H1 (cell line): ENCODE measurements at regions not wholly inside any gene's neighbourhood (a gene's known extent, or its start where the extent isn't known, plus 50 kb on each side); places are given as distances from the start of the nearest gene placed in this dataset.

Experiments used
- CTCF ChIA-PET: fragments of 300-600 bp; sonication (Branson Sonifier 250); formaldehyde crosslinking; loops from one replicate; lab custom pipeline; 2021; ENCODE audit not compliant: partially characterized antibody; lab: Charles Lee
- POLR2A ChIA-PET: fragments of 300-600 bp; sonication (Branson Sonifier 250); formaldehyde crosslinking; loops from one replicate; lab custom pipeline; 2021; ENCODE audit warnings: inconsistent platforms; ENCODE audit not compliant: partially characterized antibody; lab: Charles Lee
- DNase-seq, 2 experiments: peaks; one replicate each; pipeline versions ENCODE4 v3.0.0 to v3.0.0-alpha.2; 2010 to 2022; ENCODE audit warnings: low spot score in 2 of 2, low read depth in 1 of 2, mixed read lengths in 1 of 2
- FAIRE-seq: peaks from 2 replicates; lab custom pipeline; 2011; peaks lifted over from hg19 to GRCh38; lab: Jason Lieb, UNC
- H2AFZ ChIP-seq: 2 replicates; pipeline ENCODE4 v1.8.1; 2012; ENCODE audit warnings: low read length, inconsistent platforms
- H2AK5ac ChIP-seq: 2 replicates; pipeline ENCODE4 v1.6.1; 2013; ENCODE audit warnings: low read depth, low read length
- H2BK120ac ChIP-seq: replicated peaks from 2 replicates; pipeline ENCODE3; 2013; ENCODE audit warnings: low read depth, low read length, inconsistent platforms
- H2BK12ac ChIP-seq: 2 replicates; pipeline ENCODE4 v1.6.1; 2013; ENCODE audit warnings: low read depth, low read length
- H2BK15ac ChIP-seq: 2 replicates; pipeline ENCODE4 v1.6.1; 2013; ENCODE audit warnings: low read length
- H2BK20ac ChIP-seq: 2 replicates; pipeline ENCODE4 v1.6.1; 2013; ENCODE audit warnings: low read length
- H2BK5ac ChIP-seq: 2 replicates; pipeline ENCODE4 v1.6.1; 2013; ENCODE audit warnings: low read depth, low read length
- H3K14ac ChIP-seq: 2 replicates; pipeline ENCODE4 v1.6.1; 2013; ENCODE audit warnings: inconsistent platforms; ENCODE audit not compliant: insufficient read length
- H3K18ac ChIP-seq: 2 replicates; pipeline ENCODE4 v1.6.1; 2013; ENCODE audit warnings: low read length; ENCODE audit errors: extremely low read depth
- H3K23ac ChIP-seq: 2 replicates; pipeline ENCODE4 v1.6.1; 2013; ENCODE audit warnings: inconsistent platforms; ENCODE audit not compliant: insufficient read length
- H3K23me2 ChIP-seq: 2 replicates; pipeline ENCODE4 v1.6.1; 2013; ENCODE audit warnings: low read depth, low read length
- H3K27ac ChIP-seq: 2 replicates; pipeline ENCODE4 v1.6.1; 2011; ENCODE audit warnings: low read depth, low read length, inconsistent platforms
- H3K27me3 ChIP-seq, 4 experiments: replicated peaks in 1 of 4; 1 replicate in 1 of 4; 2 replicates in 3 of 4; pipeline versions ENCODE4 v1.6.1 to v1.8.1; 2011 to 2013; ENCODE audit warnings: low read length in 3 of 4, mild to moderate bottlenecking in 3 of 4, inconsistent platforms in 2 of 4, mixed read lengths in 2 of 4, moderate library complexity in 1 of 4; ENCODE audit not compliant: control insufficient read depth in 3 of 4, insufficient read depth in 3 of 4; ENCODE audit errors: extremely low read depth in 1 of 4
- H3K36me3 ChIP-seq, 4 experiments: 2 replicates each; pipeline versions ENCODE4 v1.6.1 to v1.8.1; 2011 to 2013; ENCODE audit warnings: mild to moderate bottlenecking in 4 of 4, low read length in 3 of 4, moderate library complexity in 2 of 4, control low read depth in 1 of 4, inconsistent platforms in 1 of 4; ENCODE audit not compliant: insufficient read depth in 4 of 4, control insufficient read depth in 2 of 4
- H3K4ac ChIP-seq: replicated peaks from 2 replicates; pipeline ENCODE3; 2013; ENCODE audit warnings: low read length, low read depth, mixed read lengths, inconsistent platforms; ENCODE audit not compliant: insufficient read length
- H3K4me1 ChIP-seq, 4 experiments: replicated peaks in 1 of 4; 1 replicate in 1 of 4; 2 replicates in 3 of 4; pipeline versions ENCODE4 v1.6.1 to v1.8.1; 2011 to 2013; ENCODE audit warnings: low read length in 3 of 4, inconsistent platforms in 2 of 4, mixed read lengths in 1 of 4; ENCODE audit not compliant: insufficient read depth in 4 of 4, control insufficient read depth in 3 of 4
- H3K4me2 ChIP-seq, 2 experiments: 2 replicates each; pipeline versions ENCODE4 v1.6.1 to v1.8.1; 2011 to 2013; ENCODE audit warnings: low read depth in 2 of 2, low read length in 2 of 2, control low read depth in 1 of 2, inconsistent platforms in 1 of 2, mild to moderate bottlenecking in 1 of 2; ENCODE audit not compliant: insufficient read depth in 1 of 2
- H3K4me3 ChIP-seq, 4 experiments: fragments of 200-600, 300-600 bp in 1 of 4; sonication (generic), shearing (Covaris generic), sonication (Bioruptor Twin) in 1 of 4; 2 replicates each; pipeline versions ENCODE4 v1.5.1 to v1.8.1; 2011 to 2016; ENCODE audit warnings: low read length in 4 of 4, low read depth in 3 of 4, control low read depth in 2 of 4, inconsistent platforms in 2 of 4, mild to moderate bottlenecking in 2 of 4, mixed read lengths in 1 of 4, moderate library complexity in 1 of 4; ENCODE audit not compliant: insufficient read depth in 2 of 4; ENCODE audit errors: extremely low read depth in 1 of 4
- H3K56ac ChIP-seq: replicated peaks from 2 replicates; pipeline ENCODE3; 2013; ENCODE audit warnings: low read depth, mild to moderate bottlenecking, mixed read lengths, low read length, inconsistent platforms; ENCODE audit not compliant: insufficient read length
- H3K79me1 ChIP-seq: 2 replicates; pipeline ENCODE4 v1.6.1; 2013; ENCODE audit warnings: low read depth, low read length, control low read depth
- H3K79me2 ChIP-seq, 2 experiments: 2 replicates each; pipeline versions ENCODE4 v1.6.1 to v1.8.1; 2012 to 2013; ENCODE audit warnings: low read length in 2 of 2, mild to moderate bottlenecking in 2 of 2, inconsistent platforms in 1 of 2; ENCODE audit not compliant: insufficient read depth in 2 of 2, control insufficient read depth in 1 of 2
- H3K9ac ChIP-seq, 4 experiments: replicated peaks in 1 of 4; 1 replicate in 1 of 4; 2 replicates in 3 of 4; pipeline versions ENCODE4 v1.6.1 to v1.8.1; 2011 to 2013; ENCODE audit warnings: low read depth in 3 of 4, low read length in 3 of 4, control low read depth in 2 of 4, mild to moderate bottlenecking in 2 of 4, moderate library complexity in 2 of 4, inconsistent platforms in 1 of 4; ENCODE audit errors: extremely low read depth in 1 of 4
- H3K9me3 ChIP-seq, 2 experiments: 2 replicates each; pipeline versions ENCODE4 v1.6.1 to v1.8.1; 2012 to 2013; ENCODE audit warnings: mild to moderate bottlenecking in 2 of 2, moderate library complexity in 2 of 2, control low read depth in 1 of 2, inconsistent platforms in 1 of 2, low read depth in 1 of 2, low read length in 1 of 2, mixed read lengths in 1 of 2; ENCODE audit not compliant: insufficient read depth in 2 of 2
- H4K20me1 ChIP-seq, 2 experiments: replicated peaks in 1 of 2; 2 replicates each; pipeline versions ENCODE3 to v1.8.1; 2011 to 2013; ENCODE audit warnings: inconsistent platforms in 2 of 2, low read length in 2 of 2, mild to moderate bottlenecking in 1 of 2; ENCODE audit not compliant: insufficient read depth in 2 of 2, control insufficient read depth in 1 of 2
- H4K5ac ChIP-seq: 2 replicates; pipeline ENCODE4 v1.6.1; 2013; ENCODE audit warnings: low read length, low read depth, mixed read lengths, inconsistent platforms; ENCODE audit not compliant: insufficient read length
- H4K8ac ChIP-seq: 2 replicates; pipeline ENCODE4 v1.8.0; 2013; ENCODE audit warnings: mild to moderate bottlenecking, moderate library complexity, low read length, inconsistent platforms; ENCODE audit not compliant: insufficient read depth; ENCODE audit errors: extremely low read depth
- H4K91ac ChIP-seq: replicated peaks from 2 replicates; pipeline ENCODE3; 2013; ENCODE audit warnings: low read length, mixed read lengths, inconsistent platforms; ENCODE audit not compliant: insufficient read length
- KDM5A ChIP-seq: fragments of 200-600 bp; IDR thresholded peaks from 2 replicates; pipeline ENCODE4 v1.7.1; 2012; ENCODE audit warnings: mild to moderate bottlenecking, low read length, inconsistent platforms, mixed read lengths
- MAFK ChIP-seq: IDR thresholded peaks from 2 replicates; pipeline ENCODE4 v1.6.1; 2012; ENCODE audit warnings: low read depth, mild to moderate bottlenecking, improper control_type of control experiment, low read length
- POLR2AphosphoS5 ChIP-seq: IDR thresholded peaks from 2 replicates; pipeline ENCODE4 v1.6.1; 2011; ENCODE audit warnings: low read depth, low read length
- RBBP5 ChIP-seq: IDR thresholded peaks from 2 replicates; pipeline ENCODE4 v1.7.1; 2012; ENCODE audit warnings: low read depth, mild to moderate bottlenecking, inconsistent platforms, low read length, moderate library complexity, borderline replicate concordance
- SIRT6 ChIP-seq: IDR thresholded peaks from one replicate; pipeline ENCODE4 v1.7.1; 2012; ENCODE audit warnings: low read length, inconsistent platforms
- SUZ12 ChIP-seq: fragments of 200-600 bp; sonication (generic); IDR thresholded peaks from 2 replicates; pipeline ENCODE4 v1.6.1; 2012; ENCODE audit warnings: mild to moderate bottlenecking, inconsistent platforms, low read length, moderate library complexity, mixed read lengths
- TAF7 ChIP-seq: optimal IDR thresholded peaks from 2 replicates; pipeline ENCODE3; 2011; ENCODE audit warnings: low read depth, mild to moderate bottlenecking, inconsistent platforms, low read length, moderate library complexity, borderline replicate concordance
- whole genome bisulfite sequencing, 2 experiments: shearing (Covaris generic) in 1 of 2; methylation state at CpG; one replicate each; pipeline versions ENCODE4 v1.1.6 to v1.1.7; 2013 to 2015; ENCODE audit warnings: low lambda C conversion rate in 2 of 2, mixed read lengths in 2 of 2, inconsistent platforms in 1 of 2, low coverage in 1 of 2, missing lambda C conversion rate in 1 of 2; ENCODE audit not compliant: insufficient replicate concordance in 2 of 2, insufficient coverage in 1 of 2, insufficient read length in 1 of 2; ENCODE audit errors: extremely low coverage in 1 of 2, missing lambda C conversion rate in 1 of 2; 5-methylcytosine and 5-hydroxymethylcytosine counted together

DNA sequence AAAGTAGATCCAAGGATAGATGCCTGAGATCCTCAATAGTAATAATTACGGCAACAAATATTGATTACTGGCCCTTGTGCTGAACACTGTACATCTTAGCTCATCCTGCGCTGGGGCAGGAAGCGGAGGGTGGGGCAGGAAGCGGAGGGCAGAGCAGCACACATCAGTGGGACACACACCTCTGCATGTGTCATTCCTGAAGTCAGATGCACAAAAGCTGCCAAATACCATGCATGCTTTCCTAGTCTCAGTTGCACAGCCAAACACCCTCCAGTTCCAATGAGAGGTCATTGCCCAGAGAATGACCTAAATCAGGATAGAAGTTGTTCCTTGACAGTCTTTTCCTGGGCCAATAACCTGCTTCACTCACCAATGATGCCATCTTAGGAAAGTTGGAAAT lies 74.4 kb upstream of the FOXC1 start:
- Histone ChIP-seq H3K4me2 (no peak overlapping the region), H2AK5ac (no peak overlapping the region), H3K79me1 (no peaks in the 10 kb centered on the region), H3K14ac (no peak overlapping the region), H2BK20ac (no peak overlapping the region), H2BK12ac (no peak overlapping the region), H3K18ac (no peak overlapping the region), H3K27me3 (no peaks in the 10 kb centered on the region; a peak in 1 of 7 replicates), H2BK5ac (no peak overlapping the region), H3K9ac (no peak overlapping the region), H4K20me1 (no peaks in the 10 kb centered on the region), H4K5ac (no peak overlapping the region), H4K91ac (no peak overlapping the region), H3K4me1 (no peaks in the 10 kb centered on the region; a peak in 1 of 7 replicates), H3K36me3 (no peaks in the 10 kb centered on the region), H3K79me2 (no peaks in the 10 kb centered on the region), H2AFZ (no peak overlapping the region), H3K27ac (no peak overlapping the region), H2BK15ac (no peak overlapping the region), H3K9me3 (no peaks in the 10 kb centered on the region), H3K56ac (no peak overlapping the region), H2BK120ac (no peak overlapping the region), H3K4ac (no peak overlapping the region), H4K8ac (no peak overlapping the region), H3K23ac (no peak overlapping the region), H3K23me2 (no peaks in the 10 kb centered on the region), H3K4me3 (no peak overlapping the region)
- FAIRE-seq (no peak), DNase-seq (no peak)
- CTCF ChIA-PET: interaction anchor here (0.7 to 2.5 kb wide), 4 partner anchors 10 to 975 kb away, joined by 3 to 10 read pairs (median 3); no protein-coding TSS in a partner anchor
- WGBS, 2 experiments: 96% methylated on average over 4 of the region's 4 CpGs; no CpG with 5 or more reads in 1 of the 2 experiments
- no peak for TF ChIP-seq TAF7
- no peak for TF ChIP-seq KDM5A
- TF ChIP-seq SIRT6: no peak
- no peak for TF ChIP-seq RBBP5
- TF ChIP-seq POLR2AphosphoS5: no peak
- no peak for TF ChIP-seq SUZ12
- TF ChIP-seq MAFK: no peak
- POLR2A ChIA-PET: interaction anchor here (0.6 kb wide), 1 partner anchor 38 kb away, joined by 3 read pairs; no protein-coding TSS in a partner anchor
